ENCODE measurements at regions not wholly inside any gene's neighbourhood (a gene's known extent, or its start where the extent isn't known, plus 50 kb on each side); places are given as distances from the start of the nearest gene placed in this dataset.

GRCh38 chr13:50219743-50220142 lies 204.5 kb downstream of the KCNRG start:
- TF ChIP-seq CTCF (IDR thresholded peaks at IDR 0.05; ENCODE audit: insufficient read depth, low read depth, low read length) = no peak
- TF ChIP-seq EZH2 (IDR thresholded peaks at IDR 0.05; ENCODE audit: insufficient read depth, low read length) = no peak

Data from astrocyte (in vitro differentiated cells and primary cell).